CD4-positive, alpha-beta T cell treated with Interleukin-15 for 1 hour (primary cell): ENCODE measurements at regions not wholly inside any gene's neighbourhood (a gene's known extent, or its start where the extent isn't known, plus 50 kb on each side); places are given as distances from the start of the nearest gene placed in this dataset.
"Not testable (repeated sequence)": the region's sequence is repeated elsewhere in the genome, so short reads cannot be mapped to it uniquely, and the experiment has no call there.

ENCODE experiments used
- DNase-seq: peaks from one replicate; pipeline ENCODE4 v3.0.0-alpha.2; 2020

- no peak for DNase-seq
Observed at GRCh38 chr1:189970331-189971230, 507.1 kb downstream of the BRINP3 start.

GRCh38 chr1:189971656-189972055 lies 506.0 kb downstream of the BRINP3 start:
- no peak for DNase-seq

- DNase-seq = no peak
Observed at GRCh38 chr1:189977184-189977583, 500.5 kb downstream of the BRINP3 start.

GRCh38 chr1:189983166-189983890 lies 494.3 kb downstream of the BRINP3 start:
- DNase-seq = no peak

- no peak for DNase-seq
Observed at GRCh38 chr1:189986516-189986915, 491.1 kb downstream of the BRINP3 start.

- DNase-seq = no peak
Observed at GRCh38 chr1:189987509-189987908, 490.2 kb downstream of the BRINP3 start.

- DNase-seq = no peak
Observed at GRCh38 chr1:189992856-189993255, 484.8 kb downstream of the BRINP3 start.

- no peak for DNase-seq
Observed at GRCh38 chr1:190000365-190000872, 477.2 kb downstream of the BRINP3 start.

GRCh38 chr1:190001187-190001586 lies 476.5 kb downstream of the BRINP3 start:
- DNase-seq = no peak

- no peak for DNase-seq
Observed at GRCh38 chr1:190003376-190003775, 474.3 kb downstream of the BRINP3 start.

GRCh38 chr1:190011585-190011984 lies 466.1 kb downstream of the BRINP3 start:
- DNase-seq = no peak

GRCh38 chr1:190019151-190019550 lies 458.5 kb downstream of the BRINP3 start:
- DNase-seq = not testable (repeated sequence)

GRCh38 chr1:190019717-190020116 lies 457.9 kb downstream of the BRINP3 start:
- DNase-seq = no peak

GRCh38 chr1:190022709-190023108 lies 455.0 kb downstream of the BRINP3 start:
- no peak for DNase-seq

- DNase-seq = no peak
Observed at GRCh38 chr1:190029441-190029840, 448.2 kb downstream of the BRINP3 start.

GRCh38 chr1:190043655-190044054 lies 434.0 kb downstream of the BRINP3 start:
- DNase-seq = no peak

- no peak for DNase-seq
Observed at GRCh38 chr1:190046231-190046630, 431.4 kb downstream of the BRINP3 start.
